ENCODE measurements at regions not wholly inside any gene's neighbourhood (a gene's known extent, or its start where the extent isn't known, plus 50 kb on each side); places are given as distances from the start of the nearest gene placed in this dataset.

DNA sequence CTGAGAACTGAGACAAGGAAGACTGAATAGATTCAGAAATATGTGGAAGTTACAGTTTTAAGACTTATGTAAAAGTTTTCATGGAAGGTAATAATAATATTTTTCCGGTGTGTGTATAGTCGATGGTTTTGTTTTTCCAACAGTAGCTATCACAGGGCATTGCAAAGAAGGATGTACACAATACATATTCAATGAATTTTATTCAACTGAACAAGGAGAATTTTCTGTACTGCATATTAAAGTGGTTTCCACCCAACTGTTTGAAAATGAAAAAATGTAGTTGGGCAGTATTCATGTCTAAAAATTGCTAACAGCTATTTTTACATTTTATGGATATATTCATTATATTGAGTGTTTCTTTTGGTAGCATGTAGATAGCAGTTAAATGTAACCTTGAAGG lies 350.3 kb upstream of the ATP10A start:
- H3K36me3 ChIP-seq: no peaks in the 10 kb centered on the region
- no peak overlapping the region for H3K9ac ChIP-seq (ENCODE audit: low read depth in 2 of 2, low read length in 2 of 2)
- H3K27ac ChIP-seq: no peak overlapping the region
- DNase-seq: no peak
- H3K27me3 ChIP-seq: no peaks in the 10 kb centered on the region
- TF ChIP-seq, protein P1, sequence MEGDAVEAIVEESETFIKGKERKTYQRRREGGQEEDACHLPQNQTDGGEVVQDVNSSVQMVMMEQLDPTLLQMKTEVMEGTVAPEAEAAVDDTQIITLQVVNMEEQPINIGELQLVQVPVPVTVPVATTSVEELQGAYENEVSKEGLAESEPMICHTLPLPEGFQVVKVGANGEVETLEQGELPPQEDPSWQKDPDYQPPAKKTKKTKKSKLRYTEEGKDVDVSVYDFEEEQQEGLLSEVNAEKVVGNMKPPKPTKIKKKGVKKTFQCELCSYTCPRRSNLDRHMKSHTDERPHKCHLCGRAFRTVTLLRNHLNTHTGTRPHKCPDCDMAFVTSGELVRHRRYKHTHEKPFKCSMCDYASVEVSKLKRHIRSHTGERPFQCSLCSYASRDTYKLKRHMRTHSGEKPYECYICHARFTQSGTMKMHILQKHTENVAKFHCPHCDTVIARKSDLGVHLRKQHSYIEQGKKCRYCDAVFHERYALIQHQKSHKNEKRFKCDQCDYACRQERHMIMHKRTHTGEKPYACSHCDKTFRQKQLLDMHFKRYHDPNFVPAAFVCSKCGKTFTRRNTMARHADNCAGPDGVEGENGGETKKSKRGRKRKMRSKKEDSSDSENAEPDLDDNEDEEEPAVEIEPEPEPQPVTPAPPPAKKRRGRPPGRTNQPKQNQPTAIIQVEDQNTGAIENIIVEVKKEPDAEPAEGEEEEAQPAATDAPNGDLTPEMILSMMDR (IDR thresholded peaks at IDR 0.05): no peak
- no peaks in the 10 kb centered on the region for H3K4me1 ChIP-seq
- no peak overlapping the region for H3K4me3 ChIP-seq
- intact Hi-C loops (cut with DNase I): no loop called here
- H3K9me3 ChIP-seq: no peaks in the 10 kb centered on the region

DNA sequence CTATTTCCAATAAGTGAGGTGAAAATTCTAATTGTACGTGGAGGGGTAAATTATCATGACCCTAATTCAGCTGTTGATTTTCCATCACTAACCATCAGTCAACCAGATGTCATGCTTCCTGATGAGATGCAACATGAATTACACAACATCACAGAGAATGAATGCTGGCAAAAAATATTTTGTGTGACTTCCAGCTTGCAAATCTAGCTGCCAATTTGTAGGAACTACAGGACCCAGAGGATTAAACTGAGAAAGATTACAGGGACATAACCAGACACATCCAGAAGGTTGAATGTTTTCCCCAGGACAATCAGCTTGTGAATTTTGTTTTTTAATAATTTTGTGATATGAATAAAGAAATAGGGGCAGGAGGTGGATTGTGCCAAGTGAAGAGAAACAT lies 349.0 kb upstream of the ATP10A start:
- no peaks in the 10 kb centered on the region for H3K9me3 ChIP-seq
- TF ChIP-seq, protein P1 (IDR thresholded peaks at IDR 0.05): no peak
- no peak overlapping the region for H3K4me3 ChIP-seq
- DNase-seq: no peak
- H3K4me1 ChIP-seq: no peaks in the 10 kb centered on the region
- H3K9ac ChIP-seq (ENCODE audit: low read depth in 2 of 2, low read length in 2 of 2): no peak overlapping the region
- H3K36me3 ChIP-seq: no peaks in the 10 kb centered on the region
- H3K27ac ChIP-seq: no peak overlapping the region
- intact Hi-C loops (cut with DNase I): no loop called here
- no peaks in the 10 kb centered on the region for H3K27me3 ChIP-seq

DNA sequence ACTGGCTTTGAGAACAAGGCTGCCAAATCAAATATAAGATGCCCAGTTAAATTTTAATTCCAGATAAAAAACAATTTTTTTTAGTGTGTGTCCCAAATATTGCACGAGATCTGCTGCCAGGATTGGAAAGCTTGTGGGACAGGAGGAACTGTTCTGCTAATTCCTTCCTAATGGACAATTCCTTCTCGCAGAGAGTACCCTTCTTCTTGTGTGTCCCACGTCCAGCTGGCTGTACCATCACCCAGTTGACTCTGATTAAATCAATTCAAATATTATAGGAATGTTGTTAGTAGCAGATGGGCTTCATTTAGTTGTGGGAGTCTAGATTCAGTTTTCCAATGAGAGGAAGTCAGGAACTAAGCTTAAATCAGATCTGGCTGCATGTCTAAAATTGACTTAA lies 347.9 kb upstream of the ATP10A start:
- no peak overlapping the region for H3K27ac ChIP-seq
- no peaks in the 10 kb centered on the region for H3K9me3 ChIP-seq
- no peak overlapping the region for H3K9ac ChIP-seq (ENCODE audit: low read depth in 2 of 2, low read length in 2 of 2)
- TF ChIP-seq, protein P1 (IDR thresholded peaks at IDR 0.05): no peak
- no peak for DNase-seq
- intact Hi-C loops (cut with DNase I): no loop called here
- H3K4me1 ChIP-seq: no peaks in the 10 kb centered on the region
- H3K4me3 ChIP-seq: no peak overlapping the region
- H3K36me3 ChIP-seq: no peaks in the 10 kb centered on the region
- no peaks in the 10 kb centered on the region for H3K27me3 ChIP-seq

DNA sequence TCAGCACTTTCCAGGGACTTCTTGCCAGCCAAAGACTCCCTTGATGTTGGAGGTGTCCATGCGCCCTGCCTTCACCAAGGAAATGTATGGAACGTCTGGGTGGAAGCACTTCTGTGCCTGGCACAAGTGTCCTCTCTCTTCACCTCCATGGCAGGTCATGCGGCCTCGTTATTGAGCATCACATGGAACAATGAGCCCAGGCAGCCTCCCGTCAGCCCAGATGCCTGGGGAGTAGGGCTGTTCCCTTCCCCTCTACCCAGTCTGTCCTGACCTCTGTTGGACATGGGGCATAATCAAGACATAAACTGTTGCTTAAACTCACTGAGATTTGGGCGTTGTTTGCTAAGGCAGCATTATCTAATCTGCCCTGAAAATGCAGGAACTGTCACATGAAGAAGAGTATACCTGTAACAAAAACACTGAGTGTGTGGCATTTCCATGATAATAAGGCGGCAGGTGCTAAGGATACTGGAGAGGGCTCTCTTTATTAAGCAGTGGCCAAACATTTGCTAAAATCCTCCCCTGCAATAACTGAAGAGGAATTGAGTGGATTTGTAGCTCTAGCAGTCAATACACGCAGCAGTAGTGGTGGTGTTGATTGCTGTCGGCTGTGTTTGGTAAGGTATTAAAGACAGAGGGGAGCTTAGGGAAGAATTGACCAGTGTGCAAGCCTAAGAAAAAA lies 338.2 kb upstream of the ATP10A start:
- no peaks in the 10 kb centered on the region for H3K4me1 ChIP-seq
- no peak for DNase-seq
- intact Hi-C loops (cut with DNase I): no loop called here
- no peaks in the 10 kb centered on the region for H3K27me3 ChIP-seq
- no peaks in the 10 kb centered on the region for H3K9me3 ChIP-seq
- H3K4me3 ChIP-seq: no peak overlapping the region
- H3K36me3 ChIP-seq: no peaks in the 10 kb centered on the region
- TF ChIP-seq, protein P1 (IDR thresholded peaks at IDR 0.05): no peak
- no peak overlapping the region for H3K9ac ChIP-seq (ENCODE audit: low read depth in 2 of 2, low read length in 2 of 2)
- no peak overlapping the region for H3K27ac ChIP-seq

DNA sequence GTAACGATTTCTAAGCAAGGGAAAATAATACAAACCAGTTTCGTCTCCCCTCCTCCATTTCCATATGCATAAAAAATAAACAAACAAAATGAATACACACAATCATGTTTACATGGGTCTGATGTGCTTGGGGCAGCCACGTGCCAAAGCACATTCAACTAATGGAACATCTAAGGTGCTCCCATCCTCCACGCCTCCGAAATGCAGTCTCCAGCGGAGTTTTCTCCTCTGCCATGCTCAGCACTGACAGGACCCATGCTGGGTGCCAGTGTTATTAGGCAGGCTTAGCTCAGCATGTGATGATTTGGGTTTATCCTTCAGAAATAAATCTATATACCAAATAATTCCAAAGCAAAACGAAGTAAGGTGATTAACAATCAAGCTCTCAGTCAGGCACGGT lies 337.3 kb upstream of the ATP10A start:
- Histone ChIP-seq H3K9ac (ENCODE audit: low read depth in 2 of 2, low read length in 2 of 2) (no peak overlapping the region), H3K36me3 (no peaks in the 10 kb centered on the region), H3K4me3 (no peak overlapping the region), H3K27me3 (no peaks in the 10 kb centered on the region), H3K9me3 (no peaks in the 10 kb centered on the region), H3K27ac (no peak overlapping the region), H3K4me1 (no peaks in the 10 kb centered on the region)
- TF ChIP-seq, protein P1 (IDR thresholded peaks at IDR 0.05): no peak
- intact Hi-C loops (cut with DNase I): no loop called here
- no peak for DNase-seq

Data from colonic mucosa (tissue), 4 donors.